GM13977 (cell line): ENCODE measurements at regions not wholly inside any gene's neighbourhood (a gene's known extent, or its start where the extent isn't known, plus 50 kb on each side); places are given as distances from the start of the nearest gene placed in this dataset.
"Not testable (repeated sequence)": the region's sequence is repeated elsewhere in the genome, so short reads cannot be mapped to it uniquely, and the experiment has no call there.

ENCODE experiments used
- DNase-seq: peaks from one replicate; pipeline ENCODE4 v3.0.0; 2012; ENCODE audit warnings: low spot score
- CTCF ChIP-seq: IDR thresholded peaks from 2 replicates; pipeline ENCODE4 v1.5.1; 2012; ENCODE audit warnings: mild to moderate bottlenecking, control low read depth; ENCODE audit not compliant: insufficient read depth; ENCODE audit errors: extremely low read depth, missing control alignments
- in situ Hi-C: fragments of 300-500 bp; cut with MboI; formaldehyde crosslinking; loops from one replicate; pipeline ENCODE4 v1.12.0; 2022; ENCODE audit warnings: low sequenced_read_pairs, low pct_unique_long_range_greater_than_20kb, mixed read lengths, inconsistent platforms; ENCODE audit not compliant: unreplicated experiment

- in situ Hi-C loops: no loop called here
- no peak for TF ChIP-seq CTCF
- DNase-seq: no peak
Measured at GRCh38 chr1:8151647-8152046, 125.5 kb upstream of the ERRFI1 start.

DNA sequence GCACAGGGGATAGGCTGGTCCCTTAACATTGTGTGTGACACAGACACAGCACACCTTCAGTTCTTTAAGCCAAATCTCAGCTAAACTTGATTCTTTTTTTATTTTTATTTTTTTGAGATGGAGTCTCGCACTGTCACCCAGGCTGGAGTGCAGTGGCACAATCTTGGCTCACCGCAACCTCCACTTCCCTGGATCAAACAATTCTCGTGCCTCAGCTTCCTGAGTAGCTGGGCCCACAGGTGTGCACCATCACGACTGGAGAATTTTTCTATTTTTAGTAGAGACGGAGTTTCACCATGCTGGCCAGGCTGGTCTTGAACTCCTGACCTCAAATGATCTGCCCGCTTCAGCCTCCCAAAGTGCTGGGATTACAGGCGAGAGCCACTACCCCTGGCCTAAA lies 123.6 kb upstream of the ERRFI1 start:
- DNase-seq, in situ Hi-C loops: not testable (repeated sequence)

DNA sequence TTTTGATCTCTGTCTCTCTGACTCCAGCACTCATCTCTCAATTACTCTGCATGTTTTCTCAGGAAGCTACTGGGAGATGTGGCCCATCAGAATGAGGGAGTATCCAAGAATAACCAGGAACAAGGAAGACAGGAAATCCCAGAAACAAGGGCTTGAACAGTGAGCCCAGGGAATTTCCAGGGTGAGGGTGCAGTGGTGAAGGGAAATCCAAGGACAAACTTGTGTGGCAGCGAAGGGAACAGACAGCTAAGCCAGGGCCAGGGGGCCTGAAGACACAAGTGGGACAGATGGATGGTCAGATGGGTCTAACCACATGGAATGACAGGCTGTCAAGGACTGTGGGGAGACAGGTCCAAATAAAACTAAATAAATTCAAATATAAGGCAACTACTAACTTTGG lies 121.8 kb upstream of the ERRFI1 start:
- no peak for TF ChIP-seq CTCF
- DNase-seq: no peak
- in situ Hi-C loops: no loop called here

DNA sequence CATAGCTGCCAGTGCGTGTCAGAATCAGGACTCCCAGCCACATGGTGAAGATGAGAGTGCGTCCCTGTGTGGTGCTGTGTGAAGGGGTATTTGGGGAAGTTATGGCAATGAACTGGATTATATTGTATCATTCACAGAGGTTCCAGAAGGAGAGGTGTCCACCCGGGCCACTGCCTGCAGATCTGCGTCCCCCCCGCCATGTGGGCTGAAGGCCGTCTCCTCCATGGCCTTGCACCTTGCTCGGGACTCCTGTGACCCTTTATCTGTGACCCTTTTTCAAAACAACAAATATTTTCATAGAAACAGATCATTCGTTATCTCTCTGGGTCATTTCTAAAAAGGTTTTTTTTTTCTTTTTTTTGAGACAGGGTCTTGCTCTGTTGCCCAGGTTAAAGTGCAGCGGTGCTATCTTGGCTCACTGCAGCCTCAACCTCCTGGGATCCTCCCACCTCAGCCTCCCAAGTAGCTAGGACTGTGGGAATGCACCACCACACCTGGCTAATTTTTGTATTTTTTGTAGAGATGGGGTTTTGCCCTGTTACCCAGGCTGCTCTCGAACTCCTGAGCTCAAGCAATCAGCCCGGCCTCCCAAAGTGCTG lies 120.2 kb upstream of the ERRFI1 start:
- TF ChIP-seq CTCF: no peak
- DNase-seq: no peak
- in situ Hi-C loops: no loop called here

DNA sequence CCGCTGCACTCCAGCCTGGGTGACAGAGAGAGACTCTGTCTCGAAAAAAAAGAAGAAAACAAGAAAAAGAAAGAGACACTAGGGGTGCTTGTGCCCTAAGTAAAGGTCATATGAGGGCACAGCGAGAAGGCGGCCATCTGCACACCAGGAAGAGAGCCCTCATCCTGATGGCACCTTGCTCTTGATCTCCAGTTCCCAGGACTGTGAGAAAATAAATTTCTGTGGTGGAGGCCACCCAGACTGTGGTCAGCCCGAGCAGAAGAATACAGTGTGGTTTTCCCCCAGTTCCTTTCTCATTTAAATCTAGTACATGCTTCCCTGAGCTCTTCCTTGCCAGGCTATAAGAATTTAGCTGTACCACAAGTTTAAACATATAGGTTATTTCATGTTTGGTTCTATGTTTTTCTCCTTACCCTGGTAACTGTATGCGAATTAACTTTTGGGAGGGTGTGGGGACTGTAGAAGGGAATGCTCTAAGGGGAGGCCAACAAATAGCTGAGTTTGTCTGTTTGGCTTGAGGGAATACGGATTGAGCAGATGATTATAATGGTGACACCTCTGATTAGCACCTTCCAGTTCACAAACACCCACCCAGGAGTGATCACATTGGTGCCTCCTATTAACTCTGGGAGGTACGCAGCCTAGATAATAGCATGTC lies 119.6 kb upstream of the ERRFI1 start:
- TF ChIP-seq CTCF: no peak
- in situ Hi-C loops: no loop called here
- DNase-seq: no peak

- in situ Hi-C loops: no loop called here
- no peak for DNase-seq
- TF ChIP-seq CTCF: no peak
Measured at GRCh38 chr1:8144323-8144722, 118.2 kb upstream of the ERRFI1 start.

DNA sequence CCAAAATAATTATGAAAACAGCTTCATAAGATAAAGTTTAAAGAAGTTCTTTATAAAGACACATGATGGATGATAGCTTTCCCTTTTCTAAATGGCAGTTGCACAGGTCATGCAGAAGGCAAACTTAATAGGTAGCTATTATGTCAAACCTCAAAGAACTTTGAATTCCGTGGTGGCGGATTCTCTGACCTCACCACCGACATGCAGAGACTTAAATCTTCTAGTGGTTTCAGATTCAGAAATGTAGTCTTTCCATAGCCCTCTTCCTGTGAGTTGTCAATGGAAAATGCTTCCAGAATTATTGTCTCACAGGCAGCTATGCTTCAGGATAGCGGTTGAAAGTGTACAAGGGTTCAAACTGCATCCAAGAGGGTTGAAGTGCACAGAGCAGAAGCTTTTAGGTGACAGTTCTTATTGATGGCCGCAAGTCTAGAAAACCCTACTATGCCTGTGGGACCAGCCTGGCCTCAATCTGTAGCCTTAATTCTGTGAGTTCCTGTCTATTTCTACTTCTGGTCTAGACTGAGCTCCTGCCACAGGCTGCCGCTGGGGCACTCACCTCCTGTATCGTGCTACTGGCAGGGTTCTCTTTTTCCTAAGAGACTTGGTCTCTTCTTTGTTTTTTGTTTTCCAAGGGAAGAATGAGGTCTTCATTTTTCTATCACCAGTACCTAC lies 117.0 kb upstream of the ERRFI1 start:
- TF ChIP-seq CTCF: no peak
- DNase-seq: no peak
- in situ Hi-C loops: no loop called here
